PC-9 (cell line): ENCODE measurements at regions not wholly inside any gene's neighbourhood (a gene's known extent, or its start where the extent isn't known, plus 50 kb on each side); places are given as distances from the start of the nearest gene placed in this dataset.
A peak's percentile ranks its signal among the peaks of the same experiment; 100 is the strongest.

Experiments
- BruUV-seq: library from RNA; stranded (reverse); fragments of 400-500 nt; replicated peaks from 2 replicates; lab custom pipeline; 2021; lab: Mats Ljungman, UMichigan
- CTCF ChIA-PET: fragments of 300-600 bp; sonication (Branson Sonifier 250); formaldehyde crosslinking; loops from one replicate; lab custom pipeline; 2022; ENCODE audit warnings: antibody characterized with exemption; lab: Charles Lee
- POLR2A ChIA-PET: fragments of 300-600 bp; sonication (Branson Sonifier 250); formaldehyde crosslinking; loops from one replicate; lab custom pipeline; 2022; ENCODE audit warnings: antibody characterized with exemption; ENCODE audit not compliant: unreplicated experiment; lab: Charles Lee
- DNase-seq, 2 experiments: peaks; one replicate each; pipeline versions ENCODE4 v3.0.0 to v3.0.0-alpha.2; 2015 to 2022; ENCODE audit warnings: mixed read lengths in 1 of 2
- H2AFZ ChIP-seq: fragments of 200-600 bp; sonication (generic); 2 replicates; pipeline ENCODE4 v1.8.1; 2017; ENCODE audit warnings: antibody characterized with exemption
- H3F3A ChIP-seq: fragments of 200-600 bp; sonication (generic); 2 replicates; pipeline ENCODE4 v1.8.1; 2017; ENCODE audit warnings: antibody characterized with exemption, mild to moderate bottlenecking, low read depth; ENCODE audit not compliant: insufficient read depth
- H3K27ac ChIP-seq: fragments of 200-600 bp; sonication (generic); 2 replicates; pipeline ENCODE4 v1.6.1; 2016; ENCODE audit warnings: mixed run types
- H3K27me3 ChIP-seq: fragments of 200-600 bp; sonication (generic); 2 replicates; pipeline ENCODE4 v1.6.1; 2016; ENCODE audit warnings: low read depth, mixed run types; ENCODE audit not compliant: insufficient read depth
- H3K36me3 ChIP-seq: fragments of 200-600 bp; sonication (generic); 2 replicates; pipeline ENCODE4 v1.6.1; 2016; ENCODE audit warnings: low read depth, mixed run types
- H3K4me1 ChIP-seq: fragments of 200-600 bp; sonication (generic); replicated peaks from 2 replicates; pipeline ENCODE4 v1.6.1; 2016; ENCODE audit warnings: mixed run types; ENCODE audit not compliant: insufficient read depth
- H3K4me2 ChIP-seq: fragments of 200-600 bp; sonication (generic); 2 replicates; pipeline ENCODE4 v1.6.1; 2017; ENCODE audit warnings: mixed run types
- H3K4me3 ChIP-seq: fragments of 200-600 bp; sonication (generic); 2 replicates; pipeline ENCODE4 v1.6.1; 2016; ENCODE audit warnings: mixed run types
- H3K79me2 ChIP-seq: fragments of 200-600 bp; sonication (generic); 2 replicates; pipeline ENCODE4 v1.6.1; 2017; ENCODE audit warnings: low read depth, mixed run types
- H3K9me2 ChIP-seq: fragments of 200-600 bp; sonication (generic); 2 replicates; pipeline ENCODE4 v1.8.1; 2017; ENCODE audit warnings: mild to moderate bottlenecking; ENCODE audit not compliant: insufficient read depth
- H3K9me3 ChIP-seq: fragments of 200-600 bp; sonication (generic); 2 replicates; pipeline ENCODE4 v1.8.1; 2016; ENCODE audit warnings: low read depth; ENCODE audit not compliant: insufficient read depth
- H4K20me1 ChIP-seq: fragments of 200-600 bp; sonication (generic); 2 replicates; pipeline ENCODE4 v1.8.1; 2017; ENCODE audit not compliant: insufficient read depth
- EZH2 ChIP-seq: fragments of 200-600 bp; sonication (generic); IDR thresholded peaks from 2 replicates; pipeline ENCODE4 v1.8.0; 2017; ENCODE audit warnings: antibody characterized with exemption, low read depth
- intact Hi-C: fragments of 100-400 bp; cut with micrococcal nuclease; formaldehyde crosslinking; loops from one replicate; pipeline ENCODE4 v1.10.0; 2022; ENCODE audit not compliant: unreplicated experiment
- TF ChIP-seq, protein P1 (sequence below): fragments of 200-600 bp; sonication (generic); conservative IDR thresholded peaks from 2 replicates; pipeline ENCODE4 v1.6.1; 2017; ENCODE audit warnings: mixed run types, antibody characterized with exemption, mild to moderate bottlenecking, moderate library complexity

DNA sequence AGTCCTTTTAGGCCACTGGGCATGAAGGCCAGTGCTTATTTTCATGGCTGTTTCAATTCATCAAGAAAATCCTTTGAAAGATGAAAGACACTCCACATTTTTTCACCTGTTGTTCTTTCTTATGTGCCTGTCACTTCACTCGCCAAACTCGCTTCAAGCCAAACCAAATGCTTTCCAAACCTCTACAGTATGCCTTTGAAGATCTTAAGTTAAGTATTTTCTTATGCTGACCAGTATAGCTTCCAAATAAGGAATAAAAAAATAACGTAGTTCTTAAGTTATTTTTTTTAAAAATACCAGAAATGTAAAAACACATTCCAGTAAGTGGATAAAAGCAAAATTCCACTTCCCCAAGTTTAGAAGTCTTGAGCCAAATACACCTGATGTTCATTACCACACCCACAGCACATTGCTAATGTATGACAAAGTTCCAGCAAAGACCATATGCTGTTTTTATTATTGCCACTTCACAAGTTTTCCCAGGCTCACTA lies 186.1 kb downstream of the MTERF1 start:
- Histone ChIP-seq H4K20me1 (no peaks in the 10 kb centered on the region), H3K36me3 (no peaks in the 10 kb centered on the region), H2AFZ (no peak overlapping the region), H3K4me3 (no peak overlapping the region), H3F3A (no peaks in the 10 kb centered on the region), H3K27me3 (no peaks in the 10 kb centered on the region), H3K4me1 (no peaks in the 10 kb centered on the region), H3K79me2 (no peaks in the 10 kb centered on the region), H3K27ac (no peak overlapping the region), H3K4me2 (no peak overlapping the region), H3K9me2 (0 out of 2 replicates have a peak, but pooled peaks cover 5% of the 10 kb centered on the region), H3K9me3 (no peaks in the 10 kb centered on the region)
- intact Hi-C loops, result no loop called here
- no peak for DNase-seq
- BruUV-seq, result no TSS peak
- TF ChIP-seq EZH2, result no peak
- TF ChIP-seq, protein P1, sequence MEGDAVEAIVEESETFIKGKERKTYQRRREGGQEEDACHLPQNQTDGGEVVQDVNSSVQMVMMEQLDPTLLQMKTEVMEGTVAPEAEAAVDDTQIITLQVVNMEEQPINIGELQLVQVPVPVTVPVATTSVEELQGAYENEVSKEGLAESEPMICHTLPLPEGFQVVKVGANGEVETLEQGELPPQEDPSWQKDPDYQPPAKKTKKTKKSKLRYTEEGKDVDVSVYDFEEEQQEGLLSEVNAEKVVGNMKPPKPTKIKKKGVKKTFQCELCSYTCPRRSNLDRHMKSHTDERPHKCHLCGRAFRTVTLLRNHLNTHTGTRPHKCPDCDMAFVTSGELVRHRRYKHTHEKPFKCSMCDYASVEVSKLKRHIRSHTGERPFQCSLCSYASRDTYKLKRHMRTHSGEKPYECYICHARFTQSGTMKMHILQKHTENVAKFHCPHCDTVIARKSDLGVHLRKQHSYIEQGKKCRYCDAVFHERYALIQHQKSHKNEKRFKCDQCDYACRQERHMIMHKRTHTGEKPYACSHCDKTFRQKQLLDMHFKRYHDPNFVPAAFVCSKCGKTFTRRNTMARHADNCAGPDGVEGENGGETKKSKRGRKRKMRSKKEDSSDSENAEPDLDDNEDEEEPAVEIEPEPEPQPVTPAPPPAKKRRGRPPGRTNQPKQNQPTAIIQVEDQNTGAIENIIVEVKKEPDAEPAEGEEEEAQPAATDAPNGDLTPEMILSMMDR, result no peak
- CTCF ChIA-PET, result no interaction called here
- POLR2A ChIA-PET, result no interaction called here

DNA sequence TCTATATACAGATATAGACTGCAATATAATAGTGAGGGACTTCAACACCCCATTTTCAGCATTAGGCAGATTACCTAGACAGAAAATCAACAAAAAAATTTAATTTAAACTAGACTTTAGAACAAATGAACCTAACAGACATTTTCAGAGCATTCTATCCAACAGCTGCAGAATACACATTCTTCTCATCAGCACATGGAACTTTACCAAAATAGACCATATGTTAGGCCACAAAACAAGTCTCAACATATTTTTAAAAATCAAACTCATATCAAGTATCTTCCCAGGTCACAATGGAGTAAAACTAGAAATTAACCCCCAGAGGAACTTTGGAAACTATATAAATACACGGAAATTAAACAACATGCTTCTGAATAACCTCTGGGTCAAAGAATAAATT lies 169.6 kb downstream of the MTERF1 start:
- intact Hi-C loops, result no loop called here
- H3K4me3 ChIP-seq, result no peak overlapping the region
- H3K79me2 ChIP-seq, result no peaks in the 10 kb centered on the region
- CTCF ChIA-PET, result no interaction called here
- BruUV-seq, result no TSS peak
- no peak overlapping the region for H3K4me2 ChIP-seq
- H3K4me1 ChIP-seq, result peaks cover 16% of the 10 kb centered on the region
- DNase-seq, result no peak
- no peaks in the 10 kb centered on the region; the same call in 1 of the 2 replicates for H3K9me2 ChIP-seq
- no peak overlapping the region for H3K27ac ChIP-seq
- H4K20me1 ChIP-seq, result no peaks in the 10 kb centered on the region
- H2AFZ ChIP-seq, result no peak overlapping the region
- H3K9me3 ChIP-seq, result no peaks in the 10 kb centered on the region; the same call in 1 of the 2 replicates
- POLR2A ChIA-PET, result interaction anchor here (0.8 kb wide), 1 partner anchor 36 kb away, joined by 24 read pairs; no protein-coding TSS in a partner anchor
- H3F3A ChIP-seq, result no peaks in the 10 kb centered on the region
- no peaks in the 10 kb centered on the region for H3K36me3 ChIP-seq
- H3K27me3 ChIP-seq, result no peaks in the 10 kb centered on the region
- TF ChIP-seq, protein P1, result no peak
- TF ChIP-seq EZH2, result no peak

DNA sequence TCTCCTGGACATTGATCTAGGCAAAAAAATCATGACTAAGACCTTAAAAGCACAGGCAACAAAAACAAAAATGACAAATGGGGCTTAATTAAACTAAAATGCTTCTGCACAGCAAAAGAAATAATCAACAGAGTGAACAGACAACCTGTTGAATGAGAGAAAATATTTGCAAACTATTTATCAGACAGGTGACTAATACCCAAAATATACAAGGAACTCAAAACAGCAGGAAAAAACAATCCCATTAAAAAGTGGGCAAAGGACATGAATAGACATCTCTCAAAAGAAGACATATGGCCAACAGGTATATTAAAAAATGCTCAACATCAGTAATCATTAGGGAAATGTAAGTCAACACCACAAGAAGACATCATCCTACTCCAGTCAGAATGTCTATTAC lies 166.8 kb downstream of the MTERF1 start:
- peak in 1 of 2 experiments; percentile 53 for DNase-seq
- CTCF ChIA-PET, result no interaction called here
- H3K36me3 ChIP-seq, result no peaks in the 10 kb centered on the region

More for the DNA sequence above, 166.8 kb downstream of the MTERF1 start:
- H3K4me3 ChIP-seq, result no peak overlapping the region
- no TSS peak for BruUV-seq
- no peak overlapping the region for H3K4me2 ChIP-seq
- H3K79me2 ChIP-seq, result no peaks in the 10 kb centered on the region
- no peaks in the 10 kb centered on the region; the same call in 1 of the 2 replicates for H3K9me2 ChIP-seq
- H3K4me1 ChIP-seq, result peaks cover 16% of the 10 kb centered on the region
- no peaks in the 10 kb centered on the region for H3F3A ChIP-seq
- POLR2A ChIA-PET, result no interaction called here
- no peaks in the 10 kb centered on the region; the same call in 1 of the 2 replicates for H3K9me3 ChIP-seq
- no peak overlapping the region for H3K27ac ChIP-seq
- no peak overlapping the region for H2AFZ ChIP-seq
- H3K27me3 ChIP-seq, result no peaks in the 10 kb centered on the region
- no peaks in the 10 kb centered on the region for H4K20me1 ChIP-seq
- intact Hi-C loops, result no loop called here
- TF ChIP-seq, protein P1, result no peak
- TF ChIP-seq EZH2, result no peak
